Bone marrow (tissue), 2 donors: ENCODE measurements at regions not wholly inside any gene's neighbourhood (a gene's known extent, or its start where the extent isn't known, plus 50 kb on each side); places are given as distances from the start of the nearest gene placed in this dataset.
A peak's percentile ranks its signal among the peaks of the same experiment; 100 is the strongest.
"Not testable (repeated sequence)": the region's sequence is repeated elsewhere in the genome, so short reads cannot be mapped to it uniquely, and the experiment has no call there.

ENCODE experiments used
- DNase-seq, 2 donors: peaks; one replicate each; lab custom pipeline; 2025; lab: John Stamatoyannopoulos, UW

- no peak for DNase-seq
Measured at GRCh38 chr12:96085475-96085874, 50.1 kb upstream of the LTA4H start.

- DNase-seq, result not testable (repeated sequence)
Measured at GRCh38 chr12:96086190-96086589, 50.8 kb upstream of the LTA4H start.

GRCh38 chr12:96091833-96092232 lies 56.4 kb upstream of the LTA4H start:
- no peak for DNase-seq

GRCh38 chr12:96093543-96094196 lies 58.3 kb upstream of the LTA4H start:
- no peak for DNase-seq

GRCh38 chr12:96094201-96094600 lies 58.8 kb upstream of the LTA4H start:
- peak in 1 of 2 donors; percentile 67 for DNase-seq

GRCh38 chr12:96098631-96099030 lies 63.2 kb upstream of the LTA4H start:
- DNase-seq, result no peak

GRCh38 chr12:96099421-96099820 lies 64.0 kb upstream of the LTA4H start:
- DNase-seq, result no peak

- peak in 1 of 2 donors; percentile 55 for DNase-seq
Measured at GRCh38 chr12:96099986-96100385, 64.6 kb upstream of the LTA4H start.

- DNase-seq, result no peak
Measured at GRCh38 chr12:96101806-96102205, 66.4 kb upstream of the LTA4H start.

GRCh38 chr12:96103067-96103644 lies 67.8 kb upstream of the LTA4H start:
- DNase-seq, result peak in 1 of 2 donors; percentile 49

- no peak for DNase-seq
Measured at GRCh38 chr12:96104566-96104965, 69.2 kb upstream of the LTA4H start.

GRCh38 chr12:96106137-96106536 lies 70.8 kb upstream of the LTA4H start:
- DNase-seq, result no peak

- no peak for DNase-seq
Measured at GRCh38 chr12:96107236-96107635, 71.8 kb upstream of the LTA4H start.

- DNase-seq, result peak; percentile 5 to 90
Measured at GRCh38 chr12:96108321-96108720, 72.9 kb upstream of the LTA4H start.

- not testable (repeated sequence) for DNase-seq
Measured at GRCh38 chr12:96108941-96109340, 73.6 kb upstream of the LTA4H start.

GRCh38 chr12:96112733-96113132 lies 77.3 kb upstream of the LTA4H start:
- no peak for DNase-seq

GRCh38 chr12:96117460-96117859 lies 76.7 kb upstream of the ELK3 start:
- no peak for DNase-seq

- DNase-seq, result peak in 1 of 2 donors; percentile 93
Measured at GRCh38 chr12:96120359-96121100, 73.6 kb upstream of the ELK3 start.

GRCh38 chr12:96121271-96121711 lies 72.9 kb upstream of the ELK3 start:
- peak in 1 of 2 donors; percentile 74 for DNase-seq

GRCh38 chr12:96128292-96128691 lies 65.9 kb upstream of the ELK3 start:
- not testable (repeated sequence) for DNase-seq

GRCh38 chr12:96130396-96131059 lies 63.6 kb upstream of the ELK3 start:
- DNase-seq, result no peak

- DNase-seq, result no peak
Measured at GRCh38 chr12:96131230-96131788, 62.9 kb upstream of the ELK3 start.
